Peyer's patch (tissue), 4 donors: ENCODE measurements at regions not wholly inside any gene's neighbourhood (a gene's known extent, or its start where the extent isn't known, plus 50 kb on each side); places are given as distances from the start of the nearest gene placed in this dataset.

ENCODE experiments used
- DNase-seq, 3 donors: peaks; one replicate each; pipeline ENCODE4 v3.0.0-alpha.2; 2017 to 2019
- H3K27ac ChIP-seq, 4 donors: fragments of 200-600 bp; sonication (generic); one replicate each; pipeline ENCODE4 v1.5.1; 2016 to 2019
- H3K27me3 ChIP-seq, 2 donors: fragments of 200-600 bp; sonication (generic); one replicate each; pipeline ENCODE4 v1.5.1; 2019
- H3K36me3 ChIP-seq, 3 donors: fragments of 200-600 bp; sonication (generic); one replicate each; pipeline ENCODE4 v1.5.1; 2016 to 2019
- H3K4me1 ChIP-seq, 4 donors: fragments of 200-600 bp; sonication (generic); one replicate each; pipeline ENCODE4 v1.5.1; 2016 to 2019
- H3K4me3 ChIP-seq, 4 donors: fragments of 200-600 bp; sonication (generic); 1 replicate in 3 of 4; 2 replicates in 1 of 4; pipeline ENCODE4 v1.5.1; 2016 to 2019; ENCODE audit warnings: mild to moderate bottlenecking in 1 of 4
- H3K9me3 ChIP-seq, 4 donors: fragments of 200-600 bp; sonication (generic); one replicate each; pipeline ENCODE4 v1.5.1; 2016 to 2019; ENCODE audit warnings: mild to moderate bottlenecking in 1 of 4
- CTCF ChIP-seq, 6 experiments: fragments of 450-650 bp in 4 of 6; fragments of 200-600 bp in 2 of 6; sonication (generic) in 1 of 6; IDR thresholded peaks; one replicate each; pipeline ENCODE4 v1.5.1; 2017 to 2019; ENCODE audit warnings: antibody characterized with exemption in 6 of 6, mild to moderate bottlenecking in 3 of 6, moderate library complexity in 1 of 6
- POLR2A ChIP-seq, 2 donors: fragments of 450-650 bp; IDR thresholded peaks; one replicate each; pipeline ENCODE4 v1.5.1; 2017; ENCODE audit warnings: antibody characterized with exemption in 2 of 2, mild to moderate bottlenecking in 2 of 2, moderate library complexity in 2 of 2

GRCh38 chr4:162793004-162793403, 373.7 kb downstream of the NAF1 start:
- Histone ChIP-seq H3K9me3 (no peaks in the 10 kb centered on the region), H3K27me3 (no peaks in the 10 kb centered on the region), H3K4me1 (no peaks in the 10 kb centered on the region), H3K4me3 (no peak overlapping the region), H3K27ac (no peak overlapping the region), H3K36me3 (no peaks in the 10 kb centered on the region)
- no peak for DNase-seq
- TF ChIP-seq CTCF (IDR thresholded peaks at IDR 0.05) (no peak), POLR2A (IDR thresholded peaks at IDR 0.05) (no peak)

GRCh38 chr4:162791226-162791625, 375.5 kb downstream of the NAF1 start:
- Histone ChIP-seq H3K4me3 (no peak overlapping the region), H3K36me3 (no peaks in the 10 kb centered on the region), H3K9me3 (no peaks in the 10 kb centered on the region), H3K4me1 (no peaks in the 10 kb centered on the region), H3K27me3 (no peaks in the 10 kb centered on the region), H3K27ac (no peak overlapping the region)
- TF ChIP-seq POLR2A (IDR thresholded peaks at IDR 0.05): no peak
- no peak for TF ChIP-seq CTCF (IDR thresholded peaks at IDR 0.05)
- no peak for DNase-seq

GRCh38 chr4:162787120-162787519, 379.6 kb downstream of the NAF1 start:
- no peak for DNase-seq
- no peaks in the 10 kb centered on the region for H3K9me3 ChIP-seq
- no peak overlapping the region for H3K27ac ChIP-seq
- no peaks in the 10 kb centered on the region for H3K27me3 ChIP-seq
- H3K4me1 ChIP-seq: no peaks in the 10 kb centered on the region
- TF ChIP-seq POLR2A (IDR thresholded peaks at IDR 0.05) (no peak), CTCF (IDR thresholded peaks at IDR 0.05) (no peak)
- no peak overlapping the region for H3K4me3 ChIP-seq
- no peaks in the 10 kb centered on the region for H3K36me3 ChIP-seq

GRCh38 chr4:162782778-162783525, 383.7 kb downstream of the NAF1 start:
- no peaks in the 10 kb centered on the region for H3K27me3 ChIP-seq
- no peaks in the 10 kb centered on the region for H3K36me3 ChIP-seq
- no peaks in the 10 kb centered on the region for H3K9me3 ChIP-seq
- TF ChIP-seq CTCF (IDR thresholded peaks at IDR 0.05) (no peak), POLR2A (IDR thresholded peaks at IDR 0.05) (no peak)
- no peak overlapping the region for H3K4me3 ChIP-seq
- no peak for DNase-seq
- H3K27ac ChIP-seq: no peak overlapping the region
- H3K4me1 ChIP-seq: no peaks in the 10 kb centered on the region

- Histone ChIP-seq H3K9me3 (no peaks in the 10 kb centered on the region), H3K36me3 (no peaks in the 10 kb centered on the region), H3K4me3 (no peak overlapping the region), H3K27me3 (no peaks in the 10 kb centered on the region), H3K4me1 (no peaks in the 10 kb centered on the region), H3K27ac (no peak overlapping the region)
- TF ChIP-seq POLR2A (IDR thresholded peaks at IDR 0.05): no peak
- DNase-seq: no peak
Measured at GRCh38 chr4:162782096-162782777, 384.5 kb downstream of the NAF1 start.

GRCh38 chr4:162770761-162771490, 395.8 kb downstream of the NAF1 start:
- Histone ChIP-seq H3K27ac (no peak overlapping the region), H3K4me3 (no peak overlapping the region), H3K27me3 (no peaks in the 10 kb centered on the region), H3K9me3 (no peaks in the 10 kb centered on the region), H3K4me1 (no peaks in the 10 kb centered on the region), H3K36me3 (no peaks in the 10 kb centered on the region)
- DNase-seq: no peak
- no peak for TF ChIP-seq CTCF (IDR thresholded peaks at IDR 0.05)
- no peak for TF ChIP-seq POLR2A (IDR thresholded peaks at IDR 0.05)
